Progenitor cell of endocrine pancreas (in vitro differentiated cells): ENCODE measurements at regions not wholly inside any gene's neighbourhood (a gene's known extent, or its start where the extent isn't known, plus 50 kb on each side); places are given as distances from the start of the nearest gene placed in this dataset.

Experiments used
- DNase-seq: peaks from one replicate; pipeline ENCODE4 v3.0.0; 2021; ENCODE audit warnings: low spot score; ENCODE audit not compliant: unreplicated experiment
- H3K27ac Mint-ChIP-seq: 2 replicates; pipeline ENCODE4 v1.8.0; 2021; ENCODE audit warnings: mild to moderate bottlenecking, moderate library complexity, mixed read lengths
- H3K27me3 Mint-ChIP-seq: 2 replicates; pipeline ENCODE4 v1.8.0; 2021; ENCODE audit warnings: mixed read lengths
- H3K36me3 Mint-ChIP-seq: 2 replicates; pipeline ENCODE4 v1.8.0; 2022; ENCODE audit warnings: mixed read lengths; ENCODE audit not compliant: insufficient read depth
- H3K4me1 Mint-ChIP-seq: 2 replicates; pipeline ENCODE4 v1.8.0; 2021; ENCODE audit warnings: low read depth, mixed read lengths
- H3K4me3 Mint-ChIP-seq: 2 replicates; pipeline ENCODE4 v1.8.0; 2021; ENCODE audit warnings: low read depth, mild to moderate bottlenecking, moderate library complexity, mixed read lengths
- H3K9me3 Mint-ChIP-seq: 2 replicates; pipeline ENCODE4 v1.8.0; 2021; ENCODE audit warnings: low read depth, mixed read lengths
- CTCF ChIP-seq: fragments of 200-600 bp; sonication (generic); IDR thresholded peaks from one replicate; pipeline ENCODE4 v1.5.0; 2021; ENCODE audit warnings: antibody characterized with exemption, mild to moderate bottlenecking; ENCODE audit not compliant: unreplicated experiment

DNA sequence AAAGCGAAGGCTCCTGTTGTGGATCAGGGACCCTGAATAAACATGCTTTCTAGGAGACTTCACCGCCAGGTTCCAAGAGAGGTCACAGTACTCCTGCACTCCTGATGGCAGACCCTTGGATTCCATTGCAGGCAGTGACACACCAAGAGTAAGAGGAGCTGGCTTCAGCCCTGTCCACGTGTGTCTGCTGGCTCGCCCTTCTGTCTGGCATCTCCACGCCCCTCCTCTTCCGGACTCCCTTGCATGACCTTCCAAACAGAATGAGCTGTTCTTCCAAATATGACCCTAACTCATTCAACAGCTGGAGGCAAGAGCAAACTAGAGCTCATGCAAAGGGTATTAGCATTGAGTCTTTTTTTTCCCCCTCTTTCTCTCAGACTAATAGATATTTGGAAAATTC is 233.0 kb upstream of the PLEKHG7 start:
- H3K4me3 Mint-ChIP-seq = no peak overlapping the region
- H3K4me1 Mint-ChIP-seq = peaks cover 43% of the 10 kb centered on the region
- peak overlapping the region; percentile 60 for H3K27ac Mint-ChIP-seq
- no peaks in the 10 kb centered on the region for H3K36me3 Mint-ChIP-seq
- TF ChIP-seq CTCF = no peak
- no peaks in the 10 kb centered on the region for H3K9me3 Mint-ChIP-seq
- DNase-seq = no peak
- no peaks in the 10 kb centered on the region for H3K27me3 Mint-ChIP-seq

GRCh38 chr12:92468358-92469020 is 234.3 kb upstream of the PLEKHG7 start:
- no peak overlapping the region for H3K4me3 Mint-ChIP-seq
- H3K27ac Mint-ChIP-seq = no peak overlapping the region
- no peaks in the 10 kb centered on the region for H3K27me3 Mint-ChIP-seq
- H3K4me1 Mint-ChIP-seq = peaks cover 53% of the 10 kb centered on the region
- H3K9me3 Mint-ChIP-seq = no peaks in the 10 kb centered on the region
- H3K36me3 Mint-ChIP-seq = no peaks in the 10 kb centered on the region
- no peak for TF ChIP-seq CTCF
- no peak for DNase-seq

GRCh38 chr12:92467886-92468285 is 234.9 kb upstream of the PLEKHG7 start:
- peak overlapping the region; percentile 93 for H3K27ac Mint-ChIP-seq
- no peak for TF ChIP-seq CTCF
- H3K36me3 Mint-ChIP-seq = no peaks in the 10 kb centered on the region
- H3K9me3 Mint-ChIP-seq = no peaks in the 10 kb centered on the region
- H3K4me1 Mint-ChIP-seq = peaks cover 53% of the 10 kb centered on the region
- H3K4me3 Mint-ChIP-seq = no peak overlapping the region
- H3K27me3 Mint-ChIP-seq = no peaks in the 10 kb centered on the region
- no peak for DNase-seq

GRCh38 chr12:92466391-92467305 is 236.1 kb upstream of the PLEKHG7 start:
- H3K27me3 Mint-ChIP-seq = no peaks in the 10 kb centered on the region
- peak overlapping the region; percentile 10 for H3K4me3 Mint-ChIP-seq
- no peaks in the 10 kb centered on the region for H3K9me3 Mint-ChIP-seq
- peaks cover 54% of the 10 kb centered on the region for H3K4me1 Mint-ChIP-seq
- no peak for TF ChIP-seq CTCF
- no peaks in the 10 kb centered on the region for H3K36me3 Mint-ChIP-seq
- peak overlapping the region; percentile 77 for H3K27ac Mint-ChIP-seq
- no peak for DNase-seq

DNA sequence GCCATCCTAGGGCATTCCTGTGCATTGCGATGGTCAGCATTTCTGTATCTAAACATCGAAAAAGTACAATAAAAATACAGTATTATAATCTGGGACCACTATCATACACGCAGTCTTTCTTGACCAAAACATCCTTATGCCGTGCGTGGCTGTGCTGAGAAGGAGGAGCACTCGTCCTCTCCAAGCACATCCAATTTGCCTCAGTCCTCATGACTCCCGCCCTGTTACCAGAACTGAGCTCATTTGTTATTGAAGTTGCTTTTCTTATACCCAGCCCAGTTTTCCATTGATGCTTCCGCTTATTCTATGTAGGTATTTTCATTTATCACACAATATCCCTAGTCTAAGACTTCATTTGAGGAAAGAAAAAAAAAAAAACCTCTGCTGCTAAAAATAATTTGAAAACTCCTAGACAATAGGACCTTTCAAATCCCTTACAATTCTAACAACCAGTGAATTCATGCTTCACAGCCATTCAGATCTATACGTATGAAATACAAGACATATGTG is 236.9 kb upstream of the PLEKHG7 start:
- no peaks in the 10 kb centered on the region for H3K27me3 Mint-ChIP-seq
- no peak for TF ChIP-seq CTCF
- H3K36me3 Mint-ChIP-seq = no peaks in the 10 kb centered on the region
- peak overlapping the region; percentile 77 for H3K27ac Mint-ChIP-seq
- peaks cover 54% of the 10 kb centered on the region for H3K4me1 Mint-ChIP-seq
- H3K4me3 Mint-ChIP-seq = no peak overlapping the region
- H3K9me3 Mint-ChIP-seq = no peaks in the 10 kb centered on the region
- no peak for DNase-seq
